Activated T-helper 2 cell treated with anti-CD3 and anti-CD28 coated beads, Interferon-gamma antibody, Interleukin-2, Interleukin-4, amounts not matched to agents 10 μg/mL and 5 μg/mL and 100 μg/mL, durations not matched to agents 14 hours and 24 hours and 36 hours (primary cell): ENCODE measurements at regions not wholly inside any gene's neighbourhood (a gene's known extent, or its start where the extent isn't known, plus 50 kb on each side); places are given as distances from the start of the nearest gene placed in this dataset.
"Not testable (repeated sequence)": the region's sequence is repeated elsewhere in the genome, so short reads cannot be mapped to it uniquely, and the experiment has no call there.

Source experiments
- DNase-seq: peaks from one replicate; pipeline ENCODE4 v3.0.0; 2021; ENCODE audit warnings: low spot score
- H3K27ac Mint-ChIP-seq: one replicate; pipeline ENCODE4 v1.8.0; 2021; ENCODE audit warnings: mixed read lengths
- H3K27me3 Mint-ChIP-seq: one replicate; pipeline ENCODE4 v1.8.0; 2021; ENCODE audit warnings: low read depth, mixed read lengths
- H3K36me3 Mint-ChIP-seq: one replicate; pipeline ENCODE4 v1.8.0; 2021; ENCODE audit warnings: low read depth, mixed read lengths
- H3K4me1 Mint-ChIP-seq: one replicate; pipeline ENCODE4 v1.8.0; 2021; ENCODE audit warnings: low read depth, mixed read lengths
- H3K4me3 Mint-ChIP-seq: one replicate; pipeline ENCODE4 v1.8.0; 2021; ENCODE audit warnings: low read depth, mild to moderate bottlenecking, moderate library complexity, mixed read lengths
- H3K9me3 Mint-ChIP-seq: one replicate; pipeline ENCODE4 v1.8.0; 2021; ENCODE audit warnings: mixed read lengths
- intact Hi-C: fragments of 100-400 bp; cut with micrococcal nuclease; formaldehyde crosslinking; loops from one replicate; pipeline ENCODE4 v1.15.1; 2023

DNA sequence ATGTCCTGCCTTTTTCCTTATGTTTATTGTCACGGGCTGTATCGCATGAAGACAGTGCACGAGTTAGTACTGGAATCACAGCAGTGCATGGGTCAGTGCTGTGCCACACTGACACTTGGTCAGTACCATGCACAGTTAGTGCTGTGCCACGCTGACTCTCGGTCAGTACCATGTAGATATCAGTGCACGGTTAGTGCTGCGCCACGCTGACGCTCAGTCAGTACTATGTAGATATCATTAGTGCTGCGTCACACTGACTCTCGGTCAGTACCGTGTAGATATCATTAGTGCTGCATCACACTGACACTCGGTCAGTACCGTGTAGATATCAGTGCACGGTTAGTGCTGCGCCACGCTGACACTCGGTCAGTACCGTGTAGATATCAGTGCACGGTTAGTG lies 104.1 kb downstream of the NPIPB11 start:
- DNase-seq, H3K36me3 Mint-ChIP-seq, intact Hi-C loops, H3K4me3 Mint-ChIP-seq, H3K9me3 Mint-ChIP-seq, H3K27ac Mint-ChIP-seq, H3K27me3 Mint-ChIP-seq, H3K4me1 Mint-ChIP-seq: not testable (repeated sequence)

DNA sequence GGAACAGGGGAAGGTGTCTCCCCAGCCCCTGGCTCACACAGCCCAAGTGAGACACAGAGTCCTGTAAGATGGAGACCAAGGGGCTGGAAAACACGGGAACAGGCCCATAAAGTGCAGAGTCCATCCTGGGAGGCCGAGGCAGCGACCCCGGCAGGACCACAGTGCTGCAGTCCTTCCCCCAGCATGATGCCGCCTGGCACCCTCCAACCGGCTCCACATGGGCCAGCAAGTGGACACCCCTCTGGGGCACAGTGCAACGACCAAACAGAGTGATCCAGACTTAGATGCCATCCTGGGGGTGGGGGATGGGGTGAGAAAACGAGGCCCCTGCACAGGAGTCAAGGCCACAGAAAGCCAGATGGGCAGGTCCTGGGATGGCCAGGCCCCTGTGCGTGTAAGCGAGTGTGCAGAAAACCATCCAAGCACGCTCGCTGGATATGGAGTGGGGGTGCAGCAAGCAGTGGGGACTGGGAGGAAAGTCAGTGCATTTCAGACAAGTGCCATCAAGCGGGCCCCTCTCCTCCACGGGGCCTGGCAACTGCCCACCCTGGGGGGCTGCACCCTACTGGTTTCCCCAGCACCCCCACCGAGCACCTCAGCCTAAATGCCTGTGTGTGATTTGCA lies 104.7 kb downstream of the NPIPB11 start:
- H3K36me3 Mint-ChIP-seq, H3K27me3 Mint-ChIP-seq, DNase-seq, H3K9me3 Mint-ChIP-seq, H3K4me3 Mint-ChIP-seq, H3K4me1 Mint-ChIP-seq, H3K27ac Mint-ChIP-seq, intact Hi-C loops: not testable (repeated sequence)

DNA sequence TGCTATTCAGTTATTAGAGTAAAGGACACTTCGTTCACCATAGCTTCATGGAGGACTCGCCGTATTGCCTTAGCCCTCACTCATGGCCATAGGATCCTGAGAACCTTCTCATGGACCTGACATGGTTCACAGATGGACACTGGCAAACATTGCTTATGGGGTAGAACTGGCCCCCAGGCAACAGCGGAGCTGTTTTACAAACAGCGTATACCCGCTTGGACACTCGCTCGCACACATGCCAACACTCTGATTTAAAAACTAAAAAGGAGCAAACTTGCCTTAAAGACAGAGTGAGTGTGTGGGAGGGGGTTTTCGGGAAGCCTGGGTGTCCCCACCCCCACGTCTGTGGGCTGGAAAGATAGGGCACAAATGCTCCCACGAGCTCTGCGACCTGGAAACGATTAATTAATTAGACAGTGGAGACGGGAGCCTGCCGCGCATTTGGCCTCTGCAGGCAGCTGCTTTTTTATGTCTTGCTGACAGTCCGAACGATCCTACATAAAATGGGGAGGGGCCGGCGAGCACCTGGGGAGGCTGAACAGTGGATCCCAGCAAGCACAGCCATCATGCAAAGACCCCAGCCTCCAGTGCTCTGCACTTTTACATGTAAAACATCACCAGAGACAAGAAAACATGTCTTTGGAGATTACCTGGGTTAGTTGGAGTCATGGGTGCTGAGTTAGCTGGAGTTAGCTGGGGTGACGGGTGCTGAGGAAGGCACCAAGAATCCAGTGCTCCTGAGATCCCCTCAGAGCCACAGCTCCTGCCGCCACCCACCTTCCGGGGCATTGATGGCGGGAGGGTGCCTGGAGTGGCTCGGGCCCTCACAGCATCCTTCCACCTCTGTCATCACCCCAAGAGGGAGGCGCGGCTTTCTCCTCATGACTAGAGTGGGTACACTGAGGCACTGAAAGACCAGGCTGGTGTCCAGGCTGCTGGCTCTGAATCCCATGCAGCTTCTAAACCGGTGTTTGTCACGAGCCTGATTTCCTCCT lies 105.7 kb downstream of the NPIPB11 start:
- H3K4me1 Mint-ChIP-seq, DNase-seq: not testable (repeated sequence)

DNA sequence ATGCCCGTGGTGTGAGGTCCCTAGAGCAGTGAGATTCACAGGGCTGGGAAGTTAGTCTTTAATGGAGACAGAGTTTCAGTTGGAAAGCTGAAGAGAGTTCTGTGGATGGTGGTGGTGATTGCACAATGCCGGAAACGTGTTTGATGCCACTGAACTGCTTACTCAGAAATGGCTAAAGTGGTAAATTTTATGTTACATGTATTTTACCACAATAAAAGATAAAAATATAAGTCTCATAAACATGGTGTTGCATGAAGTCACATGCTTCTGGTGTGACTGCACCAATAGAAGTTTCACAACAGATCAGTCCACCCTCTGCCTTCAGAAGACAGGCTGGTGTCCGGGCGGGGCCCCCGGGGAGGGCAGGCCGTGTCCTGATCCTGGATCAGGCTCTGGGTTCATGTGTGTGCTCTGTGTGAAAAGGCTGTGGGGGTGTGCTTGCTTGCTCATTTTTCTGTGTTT lies 106.5 kb downstream of the NPIPB11 start:
- H3K27ac Mint-ChIP-seq, H3K4me3 Mint-ChIP-seq, intact Hi-C loops, H3K9me3 Mint-ChIP-seq, H3K27me3 Mint-ChIP-seq, H3K36me3 Mint-ChIP-seq, H3K4me1 Mint-ChIP-seq, DNase-seq: not testable (repeated sequence)

More for the DNA sequence above, 105.7 kb downstream of the NPIPB11 start:
- H3K9me3 Mint-ChIP-seq, H3K27ac Mint-ChIP-seq, H3K4me3 Mint-ChIP-seq, intact Hi-C loops, H3K36me3 Mint-ChIP-seq, H3K27me3 Mint-ChIP-seq: not testable (repeated sequence)

DNA sequence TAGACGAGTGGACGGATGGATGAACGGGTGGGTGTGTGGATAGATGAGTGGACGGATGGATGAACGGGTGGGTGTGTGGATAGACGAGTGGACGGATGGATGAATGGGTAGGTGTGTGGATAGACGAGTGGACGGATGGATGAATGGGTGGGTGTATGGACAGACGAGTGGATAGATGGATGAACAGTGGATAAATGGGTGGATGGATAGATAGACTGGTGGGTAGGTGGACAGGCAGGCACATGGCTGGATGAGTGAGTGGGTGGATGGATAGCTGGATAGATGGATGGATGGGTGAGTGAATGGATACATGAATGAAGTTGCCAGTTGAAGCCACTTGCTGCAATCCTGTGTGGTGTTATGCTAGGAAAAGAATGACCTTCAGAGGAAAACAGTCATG lies 107.5 kb downstream of the NPIPB11 start:
- H3K4me1 Mint-ChIP-seq, H3K36me3 Mint-ChIP-seq, DNase-seq, intact Hi-C loops, H3K9me3 Mint-ChIP-seq, H3K4me3 Mint-ChIP-seq, H3K27me3 Mint-ChIP-seq, H3K27ac Mint-ChIP-seq: not testable (repeated sequence)

DNA sequence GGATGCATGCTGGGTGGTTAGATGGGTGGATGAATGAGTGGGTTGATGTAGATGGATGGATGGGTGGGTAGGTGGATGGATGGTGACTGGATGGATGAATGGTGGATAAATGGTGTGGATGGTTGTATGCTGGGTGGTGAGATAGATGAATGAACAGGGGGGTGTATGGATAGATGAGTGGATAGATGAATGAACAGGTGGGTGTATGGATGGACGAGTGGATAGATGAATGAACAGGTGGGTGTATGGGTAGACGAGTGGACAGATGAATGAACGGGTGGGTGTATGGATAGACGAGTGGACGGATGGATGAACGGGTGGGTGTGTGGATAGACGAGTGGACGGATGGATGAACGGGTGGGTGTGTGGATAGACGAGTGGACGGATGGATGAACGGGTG lies 108.2 kb downstream of the NPIPB11 start:
- H3K9me3 Mint-ChIP-seq, H3K4me3 Mint-ChIP-seq, H3K36me3 Mint-ChIP-seq, H3K27ac Mint-ChIP-seq, H3K4me1 Mint-ChIP-seq, H3K27me3 Mint-ChIP-seq, intact Hi-C loops, DNase-seq: not testable (repeated sequence)

DNA sequence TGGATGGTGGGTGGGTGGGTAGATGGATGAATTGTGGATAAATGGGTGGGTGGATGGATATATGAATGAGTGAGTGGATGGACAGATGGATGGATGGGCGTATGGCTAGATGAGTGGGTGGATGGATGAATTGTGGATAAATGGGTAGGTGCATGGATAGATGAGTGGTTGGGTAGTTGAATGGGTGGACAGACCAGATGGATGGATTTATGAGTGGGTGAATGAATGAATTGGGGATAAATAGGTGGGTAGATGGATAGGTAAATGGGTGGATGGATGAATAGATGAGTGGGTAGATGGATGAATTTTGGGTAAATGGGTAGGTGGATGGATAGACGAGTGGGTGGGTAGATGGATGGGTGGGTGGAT lies 108.7 kb downstream of the NPIPB11 start:
- H3K27me3 Mint-ChIP-seq, intact Hi-C loops, H3K4me3 Mint-ChIP-seq, H3K4me1 Mint-ChIP-seq, H3K27ac Mint-ChIP-seq, H3K9me3 Mint-ChIP-seq, DNase-seq, H3K36me3 Mint-ChIP-seq: not testable (repeated sequence)

DNA sequence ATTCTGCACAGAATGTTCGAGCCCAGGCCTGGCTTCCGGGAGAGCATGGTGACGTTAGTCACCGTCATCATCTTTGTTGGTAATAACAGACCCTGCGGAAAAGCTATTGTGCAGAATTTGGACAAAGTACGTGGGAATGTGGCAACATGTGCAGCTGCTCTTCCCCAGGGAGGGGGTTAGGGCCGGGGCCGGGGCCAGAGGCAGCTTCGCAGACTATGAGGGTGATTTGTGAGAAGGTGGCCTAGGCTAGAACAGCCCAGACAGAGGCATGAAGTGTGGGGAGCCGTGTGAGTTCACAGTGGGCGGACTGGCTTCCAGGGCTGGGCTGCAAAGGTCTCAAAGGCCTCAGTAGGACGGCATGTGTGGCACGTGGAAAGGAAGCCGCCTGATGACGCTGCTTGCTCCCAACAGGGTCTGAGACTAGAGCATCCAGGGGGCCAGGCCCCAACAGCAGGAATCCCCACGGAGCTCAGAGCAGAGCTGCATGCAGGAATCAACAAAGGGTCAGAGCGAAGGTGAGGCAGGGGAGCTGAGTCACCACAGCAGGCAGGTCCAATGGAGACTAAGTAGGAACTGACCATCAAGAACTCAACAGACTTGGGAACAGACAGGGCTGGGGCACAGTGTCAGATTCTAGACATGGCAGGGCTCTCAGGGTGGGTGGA lies 109.2 kb downstream of the NPIPB11 start:
- H3K27me3 Mint-ChIP-seq, H3K27ac Mint-ChIP-seq, H3K4me1 Mint-ChIP-seq, H3K4me3 Mint-ChIP-seq, H3K36me3 Mint-ChIP-seq, H3K9me3 Mint-ChIP-seq, DNase-seq, intact Hi-C loops: not testable (repeated sequence)

DNA sequence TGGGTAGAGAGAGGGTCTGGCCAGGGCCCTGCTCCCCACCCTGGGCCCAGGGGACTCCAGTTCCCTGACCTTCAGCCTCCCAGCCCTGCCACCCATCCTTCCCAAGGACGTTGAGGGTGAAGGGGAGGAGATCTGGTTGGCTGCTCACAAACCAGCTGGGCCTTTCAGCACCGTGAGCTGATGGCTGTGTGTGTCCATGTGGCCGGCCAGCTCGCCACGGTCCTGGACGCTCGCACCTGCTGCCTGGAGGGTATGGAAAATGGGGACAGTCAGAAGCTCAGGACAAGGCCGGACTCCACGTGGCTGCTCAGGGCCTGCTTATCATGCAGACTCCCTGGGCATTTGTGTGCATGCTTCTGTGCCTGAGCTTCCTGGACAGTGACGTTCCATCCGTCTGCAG lies 110.3 kb downstream of the NPIPB11 start:
- DNase-seq, H3K4me3 Mint-ChIP-seq, H3K36me3 Mint-ChIP-seq, H3K27me3 Mint-ChIP-seq, intact Hi-C loops, H3K9me3 Mint-ChIP-seq, H3K27ac Mint-ChIP-seq, H3K4me1 Mint-ChIP-seq: not testable (repeated sequence)

DNA sequence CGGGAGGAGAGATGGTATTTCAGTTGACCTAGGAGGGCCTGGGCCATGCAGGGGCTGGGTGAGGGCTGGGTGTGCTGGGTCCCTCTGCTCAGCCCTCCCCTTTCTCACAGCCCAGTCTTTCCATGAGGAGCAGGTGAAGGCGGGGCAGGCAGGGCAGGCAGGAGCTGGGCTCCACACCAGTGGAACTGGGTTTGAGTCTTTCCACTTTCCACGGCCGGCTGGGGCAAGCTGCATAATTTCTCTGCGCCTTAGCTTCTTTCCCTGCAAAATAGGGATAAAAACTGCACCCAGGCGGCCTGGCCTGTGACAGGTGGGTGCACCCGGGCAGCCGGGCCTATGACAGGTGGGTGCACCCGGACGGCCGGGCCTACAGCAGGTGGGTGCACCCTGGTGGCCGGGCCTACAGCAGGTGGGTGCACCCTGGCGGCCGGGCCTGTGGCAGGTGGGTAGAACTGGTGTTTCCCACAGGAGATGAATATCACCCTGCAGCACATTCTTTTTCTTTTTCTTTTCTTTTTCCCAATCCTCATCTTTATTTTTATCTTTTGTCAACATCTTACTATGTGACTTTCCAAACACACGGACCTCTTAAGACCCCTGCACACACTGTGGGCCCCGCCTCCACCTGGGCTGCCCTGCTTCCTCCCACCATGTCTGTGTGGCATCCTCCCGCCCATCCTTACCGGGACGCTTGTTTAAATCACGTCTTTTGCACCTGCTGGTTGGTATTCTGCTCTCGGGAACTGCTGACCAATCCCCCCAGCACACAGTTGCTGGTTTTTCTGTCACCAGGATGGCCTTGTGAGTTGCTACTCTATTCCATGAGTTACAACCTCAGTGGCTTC lies 111.3 kb downstream of the NPIPB11 start:
- H3K4me3 Mint-ChIP-seq, intact Hi-C loops, DNase-seq, H3K9me3 Mint-ChIP-seq, H3K36me3 Mint-ChIP-seq, H3K27ac Mint-ChIP-seq, H3K27me3 Mint-ChIP-seq, H3K4me1 Mint-ChIP-seq: not testable (repeated sequence)

DNA sequence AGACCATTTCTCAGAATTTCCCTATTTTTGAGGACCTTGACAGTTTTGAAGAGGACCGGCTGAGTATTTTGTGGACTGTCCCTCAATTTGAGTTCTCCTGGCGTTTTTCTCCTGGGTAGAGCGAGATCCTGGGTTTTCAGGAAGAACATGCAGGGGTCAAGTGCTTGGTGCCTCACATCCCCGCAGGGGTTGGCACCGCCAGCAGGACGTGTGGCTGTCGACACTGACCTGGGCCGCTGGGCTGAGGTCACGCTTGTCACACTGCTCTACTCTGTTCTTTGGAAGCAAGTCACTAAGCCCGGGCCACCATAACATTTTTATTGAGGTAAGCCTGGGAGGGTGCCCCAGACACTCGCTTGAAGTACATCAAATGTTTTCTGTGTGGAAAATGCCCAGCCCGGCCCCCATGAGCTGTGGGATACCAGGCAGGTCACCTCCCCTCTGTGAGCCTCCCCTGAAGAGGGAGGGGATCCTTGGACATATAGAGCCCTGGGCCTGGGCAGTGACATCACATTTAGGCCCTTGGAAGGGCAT lies 112.0 kb downstream of the NPIPB11 start:
- H3K36me3 Mint-ChIP-seq, DNase-seq, H3K27ac Mint-ChIP-seq, H3K27me3 Mint-ChIP-seq, intact Hi-C loops, H3K4me1 Mint-ChIP-seq, H3K4me3 Mint-ChIP-seq, H3K9me3 Mint-ChIP-seq: not testable (repeated sequence)

DNA sequence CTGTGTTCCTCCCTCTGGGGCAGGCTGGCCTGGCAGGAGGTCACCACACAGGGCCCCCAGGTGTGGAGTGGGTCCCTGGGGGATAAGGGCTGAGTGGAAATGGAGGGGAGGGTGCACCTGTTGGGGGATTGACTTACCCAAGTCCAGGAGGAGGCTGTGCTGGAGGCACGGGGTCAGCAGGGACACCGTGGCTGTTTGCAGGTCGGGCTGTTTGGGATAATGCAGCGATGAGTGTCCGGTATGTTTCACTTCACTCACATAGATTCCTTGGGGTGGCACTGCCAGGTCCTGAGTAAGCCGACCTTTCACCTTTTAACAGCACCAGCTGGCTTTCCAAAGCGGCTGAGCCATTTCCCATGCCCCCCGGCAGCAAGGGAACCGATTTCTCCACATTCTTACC lies 113.0 kb downstream of the NPIPB11 start:
- H3K4me1 Mint-ChIP-seq, H3K27ac Mint-ChIP-seq, H3K9me3 Mint-ChIP-seq, intact Hi-C loops, H3K4me3 Mint-ChIP-seq, H3K27me3 Mint-ChIP-seq, H3K36me3 Mint-ChIP-seq, DNase-seq: not testable (repeated sequence)
